ENCODE measurements at regions not wholly inside any gene's neighbourhood (a gene's known extent, or its start where the extent isn't known, plus 50 kb on each side); places are given as distances from the start of the nearest gene placed in this dataset.

GRCh38 chr1:168933141-168933805 is 173.2 kb upstream of the ATP1B1 start:
- DNase-seq (ENCODE audit: low read depth): no peak
- TF ChIP-seq, protein P1, sequence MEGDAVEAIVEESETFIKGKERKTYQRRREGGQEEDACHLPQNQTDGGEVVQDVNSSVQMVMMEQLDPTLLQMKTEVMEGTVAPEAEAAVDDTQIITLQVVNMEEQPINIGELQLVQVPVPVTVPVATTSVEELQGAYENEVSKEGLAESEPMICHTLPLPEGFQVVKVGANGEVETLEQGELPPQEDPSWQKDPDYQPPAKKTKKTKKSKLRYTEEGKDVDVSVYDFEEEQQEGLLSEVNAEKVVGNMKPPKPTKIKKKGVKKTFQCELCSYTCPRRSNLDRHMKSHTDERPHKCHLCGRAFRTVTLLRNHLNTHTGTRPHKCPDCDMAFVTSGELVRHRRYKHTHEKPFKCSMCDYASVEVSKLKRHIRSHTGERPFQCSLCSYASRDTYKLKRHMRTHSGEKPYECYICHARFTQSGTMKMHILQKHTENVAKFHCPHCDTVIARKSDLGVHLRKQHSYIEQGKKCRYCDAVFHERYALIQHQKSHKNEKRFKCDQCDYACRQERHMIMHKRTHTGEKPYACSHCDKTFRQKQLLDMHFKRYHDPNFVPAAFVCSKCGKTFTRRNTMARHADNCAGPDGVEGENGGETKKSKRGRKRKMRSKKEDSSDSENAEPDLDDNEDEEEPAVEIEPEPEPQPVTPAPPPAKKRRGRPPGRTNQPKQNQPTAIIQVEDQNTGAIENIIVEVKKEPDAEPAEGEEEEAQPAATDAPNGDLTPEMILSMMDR (IDR thresholded peaks at IDR 0.05; ENCODE audit: insufficient read depth, low read length, poor library complexity, severe bottlenecking): no peak
- Histone ChIP-seq H3K27me3 (ENCODE audit: control insufficient read depth, insufficient read depth, low read length) (no peaks in the 10 kb centered on the region), H3K36me3 (ENCODE audit: control insufficient read depth, insufficient read depth, low read length) (no peaks in the 10 kb centered on the region), H3K4me3 (ENCODE audit: low read depth, low read length) (no peak overlapping the region)

DNA sequence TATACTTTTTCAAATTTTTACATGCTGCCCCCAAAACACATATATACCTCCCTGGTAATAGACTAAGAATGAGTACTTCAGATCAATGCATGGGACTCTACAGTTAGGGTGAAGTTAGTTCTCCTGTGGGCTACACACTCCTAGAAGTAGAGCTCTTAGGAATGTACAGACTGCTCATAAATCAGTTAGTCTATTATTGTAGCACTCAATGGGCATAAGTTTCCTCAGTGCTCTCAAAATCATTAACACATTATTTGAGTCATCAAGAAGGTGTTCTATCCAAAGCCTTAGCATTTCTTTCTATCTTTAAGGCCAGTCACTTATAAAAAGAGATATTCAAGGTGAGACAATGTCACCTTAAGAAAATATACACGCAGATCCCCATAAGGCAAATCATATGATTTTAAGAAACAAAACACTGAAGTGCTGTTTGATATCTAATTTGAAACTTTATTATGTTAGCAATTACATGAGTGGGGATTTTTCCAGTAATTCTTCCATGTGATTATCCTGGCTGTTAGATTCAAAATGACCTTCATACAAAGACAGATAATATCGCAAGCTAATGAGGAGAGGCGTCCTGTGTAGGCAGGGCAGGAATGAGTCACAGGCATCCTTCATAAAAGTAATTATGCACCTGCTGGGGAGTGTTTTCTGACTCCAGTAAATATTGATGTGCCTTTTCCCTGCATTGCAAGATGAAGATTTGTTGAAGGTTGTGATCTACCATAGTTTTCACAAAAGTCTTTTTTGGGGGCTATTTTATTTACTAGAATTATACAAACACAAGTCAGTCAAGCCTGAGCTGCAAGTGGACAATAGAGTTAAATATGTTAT is 167.2 kb upstream of the ATP1B1 start:
- DNase-seq (ENCODE audit: low read depth): peak; percentile 29
- Histone ChIP-seq H3K4me3 (ENCODE audit: low read depth, low read length) (no peak overlapping the region), H3K36me3 (ENCODE audit: control insufficient read depth, insufficient read depth, low read length) (no peaks in the 10 kb centered on the region), H3K27me3 (ENCODE audit: control insufficient read depth, insufficient read depth, low read length) (no peaks in the 10 kb centered on the region)
- TF ChIP-seq, protein P1 (IDR thresholded peaks at IDR 0.05; ENCODE audit: insufficient read depth, low read length, poor library complexity, severe bottlenecking): no peak

DNA sequence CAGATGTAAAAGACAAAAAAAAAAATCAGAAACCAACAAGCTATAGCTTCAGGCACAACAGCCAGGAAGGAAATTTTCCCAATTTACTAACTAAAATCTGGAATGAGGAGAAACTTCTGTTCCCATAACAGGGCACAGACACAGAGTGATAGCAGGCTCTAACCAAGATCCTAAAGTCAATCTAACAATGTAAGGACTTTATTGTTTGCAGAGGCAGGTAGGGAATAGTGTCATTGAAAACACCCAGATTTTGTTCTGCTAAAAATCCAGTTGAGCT is 166.6 kb upstream of the ATP1B1 start:
- H3K4me3 ChIP-seq (ENCODE audit: low read depth, low read length): no peak overlapping the region
- DNase-seq (ENCODE audit: low read depth): no peak
- TF ChIP-seq, protein P1 (IDR thresholded peaks at IDR 0.05; ENCODE audit: insufficient read depth, low read length, poor library complexity, severe bottlenecking): no peak

DNA sequence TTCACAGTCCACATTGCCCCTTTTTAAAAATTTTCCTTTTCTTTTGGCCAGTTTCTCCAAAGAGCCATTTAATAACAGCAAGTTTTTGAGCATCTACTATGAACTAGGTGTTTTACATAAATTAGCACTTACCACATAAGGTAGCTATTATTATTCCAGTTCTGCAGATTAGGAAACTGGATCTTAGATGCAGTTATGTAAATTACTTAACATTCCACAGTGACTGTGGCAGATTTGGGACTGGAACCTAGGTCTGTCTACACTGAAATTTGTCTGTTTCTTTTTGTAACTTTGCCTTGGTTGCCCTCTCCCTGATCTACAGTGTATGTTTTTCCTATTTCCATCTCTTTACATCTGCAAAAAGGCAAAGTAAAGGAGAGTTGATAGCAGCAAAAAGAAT is 164.8 kb upstream of the ATP1B1 start:
- Histone ChIP-seq H3K27me3 (ENCODE audit: control insufficient read depth, insufficient read depth, low read length) (no peaks in the 10 kb centered on the region), H3K4me3 (ENCODE audit: low read depth, low read length) (no peak overlapping the region), H3K36me3 (ENCODE audit: control insufficient read depth, insufficient read depth, low read length) (no peaks in the 10 kb centered on the region)
- DNase-seq (ENCODE audit: low read depth): no peak
- TF ChIP-seq, protein P1 (IDR thresholded peaks at IDR 0.05; ENCODE audit: insufficient read depth, low read length, poor library complexity, severe bottlenecking): no peak

More for the DNA sequence above, 166.6 kb upstream of the ATP1B1 start:
- H3K27me3 ChIP-seq (ENCODE audit: control insufficient read depth, insufficient read depth, low read length): no peaks in the 10 kb centered on the region
- H3K36me3 ChIP-seq (ENCODE audit: control insufficient read depth, insufficient read depth, low read length): no peaks in the 10 kb centered on the region

DNA sequence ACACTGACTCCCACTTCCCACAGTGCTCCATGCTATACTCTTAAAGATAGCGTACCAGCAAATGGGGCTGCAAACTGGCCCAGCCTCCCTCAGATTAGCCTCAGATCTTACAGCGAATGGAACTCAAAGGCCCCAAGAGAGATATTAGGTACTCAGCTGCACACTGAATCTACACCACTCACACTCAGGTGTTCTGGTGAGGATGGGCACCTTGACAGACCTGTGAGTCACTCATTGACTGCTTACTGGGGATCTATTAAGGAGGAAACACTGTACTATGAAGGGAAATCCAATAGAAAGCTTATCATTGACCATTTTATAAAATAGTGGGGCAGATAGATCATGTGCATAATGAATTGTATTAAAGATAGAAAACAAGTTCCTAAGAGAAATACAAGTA is 164.3 kb upstream of the ATP1B1 start:
- Histone ChIP-seq H3K27me3 (ENCODE audit: control insufficient read depth, insufficient read depth, low read length) (no peaks in the 10 kb centered on the region), H3K4me3 (ENCODE audit: low read depth, low read length) (no peak overlapping the region), H3K36me3 (ENCODE audit: control insufficient read depth, insufficient read depth, low read length) (no peaks in the 10 kb centered on the region)
- TF ChIP-seq, protein P1 (IDR thresholded peaks at IDR 0.05; ENCODE audit: insufficient read depth, low read length, poor library complexity, severe bottlenecking): no peak
- DNase-seq (ENCODE audit: low read depth): no peak
